Activated CD4-positive, alpha-beta memory T cell treated with anti-CD3 and anti-CD28 coated beads for 36 hours (primary cell): ENCODE measurements at regions not wholly inside any gene's neighbourhood (a gene's known extent, or its start where the extent isn't known, plus 50 kb on each side); places are given as distances from the start of the nearest gene placed in this dataset.

ENCODE experiments used
- CTCF ChIA-PET: fragments of 350-600 bp; sonication (Branson Sonifier 250); formaldehyde crosslinking; loops from one replicate; lab custom pipeline; 2021; ENCODE audit warnings: antibody characterized with exemption, inconsistent platforms; lab: Charles Lee
- POLR2A ChIA-PET: fragments of 350-600 bp; sonication (Branson Sonifier 250); formaldehyde crosslinking; loops from one replicate; lab custom pipeline; 2021; ENCODE audit warnings: antibody characterized with exemption; lab: Charles Lee
- DNase-seq: peaks from one replicate; pipeline ENCODE4 v3.0.0-alpha.2; 2020
- H3K27ac Mint-ChIP-seq: one replicate; pipeline ENCODE4 v1.8.0; 2021; ENCODE audit warnings: mixed read lengths
- H3K27me3 Mint-ChIP-seq: one replicate; pipeline ENCODE4 v1.8.0; 2021; ENCODE audit warnings: mixed read lengths
- H3K36me3 Mint-ChIP-seq: one replicate; pipeline ENCODE4 v1.8.0; 2021; ENCODE audit warnings: mixed read lengths
- H3K4me1 Mint-ChIP-seq: one replicate; pipeline ENCODE4 v1.8.0; 2021; ENCODE audit warnings: low read depth, mixed read lengths
- H3K4me3 Mint-ChIP-seq: one replicate; pipeline ENCODE4 v1.8.0; 2021; ENCODE audit warnings: mild to moderate bottlenecking, mixed read lengths
- H3K9me3 Mint-ChIP-seq: one replicate; pipeline ENCODE4 v1.8.0; 2021; ENCODE audit warnings: mixed read lengths
- intact Hi-C: fragments of 100-400 bp; cut with micrococcal nuclease; formaldehyde crosslinking; loops from one replicate; pipeline ENCODE4 v1.15.1; 2023

DNA sequence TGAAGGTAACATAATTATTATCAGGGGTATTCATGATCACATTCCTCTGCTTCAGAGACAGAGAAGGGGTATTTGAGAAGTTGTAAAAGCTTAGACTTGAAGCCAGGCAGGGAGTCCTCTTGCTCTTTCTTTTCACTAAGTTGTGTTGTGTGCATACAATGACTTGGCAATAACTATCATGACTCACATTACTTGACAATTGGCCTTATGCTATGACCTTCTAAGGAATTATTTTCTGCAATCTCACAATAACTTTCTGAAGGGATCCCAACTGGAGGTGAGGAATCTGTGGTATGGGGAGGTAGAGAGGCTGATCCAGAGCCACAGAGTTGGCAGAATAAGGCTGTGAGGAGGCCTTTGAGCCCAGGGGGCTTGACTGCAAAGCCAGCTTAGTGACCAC, 622.3 kb downstream of the MTRR start:
- Mint-ChIP-seq H3K27ac (no peak overlapping the region), H3K36me3 (no peaks in the 10 kb centered on the region), H3K27me3 (no peaks in the 10 kb centered on the region), H3K4me1 (no peaks in the 10 kb centered on the region), H3K4me3 (no peak overlapping the region), H3K9me3 (peaks cover 11% of the 10 kb centered on the region)
- CTCF ChIA-PET = no interaction called here
- no peak for DNase-seq
- intact Hi-C loops = no loop called here
- POLR2A ChIA-PET = no interaction called here

DNA sequence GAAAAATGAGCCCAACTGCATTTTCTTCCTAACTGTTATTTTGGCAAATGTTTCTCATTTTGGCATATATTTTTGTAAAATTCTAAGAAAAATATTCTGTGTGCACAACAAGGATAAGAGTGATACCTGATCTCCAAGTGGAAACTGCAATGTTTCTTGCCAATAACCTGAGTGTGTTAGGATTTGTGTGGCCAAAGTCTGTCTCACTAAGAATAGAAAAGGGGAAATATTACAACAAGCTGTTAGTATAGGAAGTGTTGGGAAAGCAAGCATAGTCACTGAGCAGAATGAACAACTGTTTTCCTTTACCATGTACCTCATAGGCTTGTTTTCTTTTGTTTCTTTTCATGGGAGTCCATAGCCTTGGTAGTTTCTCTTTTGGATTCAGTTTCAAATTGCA, 624.2 kb downstream of the MTRR start:
- CTCF ChIA-PET = no interaction called here
- POLR2A ChIA-PET = no interaction called here
- no peak overlapping the region for H3K27ac Mint-ChIP-seq
- DNase-seq = no peak
- no peaks in the 10 kb centered on the region for H3K4me1 Mint-ChIP-seq
- H3K4me3 Mint-ChIP-seq = no peak overlapping the region
- no peaks in the 10 kb centered on the region for H3K36me3 Mint-ChIP-seq
- no peaks in the 10 kb centered on the region for H3K27me3 Mint-ChIP-seq
- intact Hi-C loops = no loop called here
- peaks cover 22% of the 10 kb centered on the region for H3K9me3 Mint-ChIP-seq

DNA sequence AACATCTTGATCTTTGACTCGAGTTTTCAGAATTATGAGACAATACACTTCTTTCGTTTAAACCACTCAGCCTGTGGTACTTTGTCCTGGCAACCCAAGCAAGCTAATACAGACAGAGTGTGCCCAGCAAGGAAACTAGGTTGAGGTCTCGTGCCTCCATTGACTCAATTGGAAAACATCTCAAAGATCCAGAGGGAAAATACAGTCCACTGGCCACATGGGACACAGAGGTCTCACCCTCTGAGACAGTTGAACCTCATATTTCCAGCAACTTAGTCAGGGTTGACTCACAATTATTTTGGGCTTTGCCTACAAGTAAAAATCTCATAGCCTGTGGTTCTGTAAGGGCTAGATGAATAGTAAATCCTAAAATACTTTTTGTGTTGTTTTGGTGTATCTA, 631.5 kb downstream of the MTRR start:
- Mint-ChIP-seq H3K4me1 (no peaks in the 10 kb centered on the region), H3K27ac (no peak overlapping the region), H3K27me3 (no peaks in the 10 kb centered on the region), H3K36me3 (no peaks in the 10 kb centered on the region), H3K9me3 (peaks cover 31% of the 10 kb centered on the region), H3K4me3 (no peak overlapping the region)
- DNase-seq = no peak
- POLR2A ChIA-PET = no interaction called here
- intact Hi-C loops = no loop called here
- CTCF ChIA-PET = no interaction called here

DNA sequence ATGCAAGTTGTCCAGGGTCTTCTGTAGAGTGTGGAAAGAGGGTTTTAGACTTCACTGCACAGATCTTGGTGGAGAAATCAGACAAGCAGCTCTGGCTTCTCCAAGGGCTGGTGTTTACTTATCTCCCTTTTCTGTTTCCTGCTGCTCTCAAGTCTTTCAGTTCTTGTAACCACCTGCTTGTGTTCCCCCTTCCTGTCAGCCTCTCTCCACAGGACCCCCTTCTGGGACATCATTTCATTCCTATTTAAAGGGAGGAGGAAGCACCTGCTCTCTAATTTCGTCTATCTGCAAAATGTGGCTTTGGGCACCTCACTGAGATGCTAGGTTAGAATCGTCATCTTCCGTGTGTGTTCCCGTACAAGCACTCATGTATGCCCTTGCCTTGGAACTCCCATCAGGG, 636.2 kb downstream of the MTRR start:
- Mint-ChIP-seq H3K4me3 (no peak overlapping the region), H3K4me1 (no peaks in the 10 kb centered on the region), H3K27ac (no peak overlapping the region), H3K36me3 (no peaks in the 10 kb centered on the region), H3K27me3 (no peaks in the 10 kb centered on the region), H3K9me3 (peaks cover 8% of the 10 kb centered on the region)
- intact Hi-C loops = no loop called here
- ChIA-PET CTCF (no interaction called here), POLR2A (no interaction called here)
- DNase-seq = no peak

DNA sequence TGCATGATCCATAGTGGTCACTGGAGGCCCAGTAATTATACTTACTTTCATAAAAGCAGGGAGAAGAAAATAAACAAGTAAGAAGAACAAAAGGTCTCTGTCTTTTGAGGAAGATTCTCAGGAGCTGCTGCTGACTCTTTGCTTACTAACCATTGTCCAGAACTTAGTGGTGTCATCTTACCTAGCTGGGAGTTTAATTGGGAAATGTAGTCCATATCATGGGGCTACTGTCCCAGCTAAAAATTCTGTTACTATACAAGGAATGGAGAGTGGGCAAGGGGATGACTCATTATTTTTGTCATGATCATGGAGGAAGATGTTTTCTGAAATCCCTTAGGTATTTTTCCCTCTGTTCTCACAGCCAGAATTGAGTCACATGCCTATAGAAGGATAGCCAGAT, 639.3 kb downstream of the MTRR start:
- no peak for DNase-seq
- Mint-ChIP-seq H3K4me1 (no peaks in the 10 kb centered on the region), H3K36me3 (no peaks in the 10 kb centered on the region), H3K27me3 (no peaks in the 10 kb centered on the region), H3K4me3 (no peak overlapping the region), H3K9me3 (peaks cover 8% of the 10 kb centered on the region), H3K27ac (no peak overlapping the region)
- intact Hi-C loops = no loop called here
- ChIA-PET CTCF (no interaction called here), POLR2A (no interaction called here)

DNA sequence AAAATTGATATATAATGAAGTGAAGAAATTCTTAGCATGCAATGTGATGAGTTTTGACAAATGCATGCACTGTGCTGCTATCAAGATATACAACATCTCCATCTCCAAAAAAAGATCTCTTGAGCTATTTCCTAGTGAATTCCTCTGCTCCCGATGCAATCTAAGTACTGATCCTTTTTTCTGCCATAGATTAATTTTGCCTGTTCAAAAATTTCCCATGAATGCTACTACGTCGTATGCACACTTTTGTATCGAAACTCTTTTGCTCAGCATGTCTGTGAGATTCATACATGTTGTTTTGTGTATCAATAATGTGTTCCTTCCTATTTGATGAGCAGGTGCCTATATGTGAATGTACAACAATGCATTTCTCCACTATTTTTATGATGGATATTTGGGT, 647.4 kb downstream of the MTRR start:
- Mint-ChIP-seq H3K27me3 (no peaks in the 10 kb centered on the region), H3K36me3 (no peaks in the 10 kb centered on the region), H3K9me3 (peaks cover 12% of the 10 kb centered on the region), H3K4me3 (no peak overlapping the region), H3K4me1 (no peaks in the 10 kb centered on the region), H3K27ac (no peak overlapping the region)
- POLR2A ChIA-PET = no interaction called here
- intact Hi-C loops = no loop called here
- CTCF ChIA-PET = no interaction called here
- no peak for DNase-seq

DNA sequence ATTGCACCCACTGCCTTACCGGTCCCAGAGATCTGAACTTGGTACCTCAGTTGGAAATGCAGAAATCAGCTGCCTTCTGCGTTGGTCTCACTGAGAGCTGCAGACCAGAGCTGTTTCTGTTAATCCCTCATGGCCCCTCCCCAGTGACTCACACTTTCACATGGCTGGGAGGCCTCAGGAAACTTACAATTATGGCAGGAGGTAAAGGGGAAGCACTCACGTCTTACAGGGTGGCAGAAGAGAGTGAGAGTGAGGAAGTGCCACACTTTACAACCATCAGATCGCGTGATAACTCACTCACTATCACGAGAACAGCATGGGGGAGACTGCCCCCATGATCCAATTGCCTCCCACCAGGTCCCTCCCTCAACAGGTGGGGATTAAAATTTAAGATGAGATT, 648.5 kb downstream of the MTRR start:
- no peak for DNase-seq
- Mint-ChIP-seq H3K9me3 (peaks cover 9% of the 10 kb centered on the region), H3K4me1 (no peaks in the 10 kb centered on the region), H3K36me3 (no peaks in the 10 kb centered on the region), H3K27me3 (no peaks in the 10 kb centered on the region), H3K27ac (no peak overlapping the region), H3K4me3 (no peak overlapping the region)
- intact Hi-C loops = no loop called here
- CTCF ChIA-PET = no interaction called here
- POLR2A ChIA-PET = no interaction called here

DNA sequence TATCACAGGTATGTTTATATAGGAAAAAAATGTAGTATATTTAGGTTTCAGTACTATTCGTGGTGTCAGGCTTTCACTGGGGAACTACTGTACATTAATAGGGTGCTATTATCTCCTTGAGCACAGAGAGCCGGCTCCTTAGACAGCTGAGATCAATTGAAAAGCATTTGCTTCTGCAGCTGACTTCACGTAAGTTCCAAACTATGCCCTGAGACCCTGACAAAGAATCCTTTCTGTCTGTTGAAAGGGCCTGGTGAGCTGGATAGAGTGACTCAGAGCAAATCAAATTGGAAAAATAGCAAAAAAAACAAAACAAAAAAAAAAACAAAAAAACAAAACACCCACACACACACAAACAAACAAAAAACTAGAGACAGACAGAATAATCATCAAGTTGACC, 652.0 kb downstream of the MTRR start:
- H3K27ac Mint-ChIP-seq = no peak overlapping the region
- DNase-seq = no peak
- H3K4me1 Mint-ChIP-seq = no peaks in the 10 kb centered on the region
- ChIA-PET CTCF (no interaction called here), POLR2A (no interaction called here)
- intact Hi-C loops = no loop called here
- H3K36me3 Mint-ChIP-seq = no peaks in the 10 kb centered on the region
- H3K27me3 Mint-ChIP-seq = no peaks in the 10 kb centered on the region
- no peak overlapping the region for H3K4me3 Mint-ChIP-seq
- no peaks in the 10 kb centered on the region for H3K9me3 Mint-ChIP-seq

DNA sequence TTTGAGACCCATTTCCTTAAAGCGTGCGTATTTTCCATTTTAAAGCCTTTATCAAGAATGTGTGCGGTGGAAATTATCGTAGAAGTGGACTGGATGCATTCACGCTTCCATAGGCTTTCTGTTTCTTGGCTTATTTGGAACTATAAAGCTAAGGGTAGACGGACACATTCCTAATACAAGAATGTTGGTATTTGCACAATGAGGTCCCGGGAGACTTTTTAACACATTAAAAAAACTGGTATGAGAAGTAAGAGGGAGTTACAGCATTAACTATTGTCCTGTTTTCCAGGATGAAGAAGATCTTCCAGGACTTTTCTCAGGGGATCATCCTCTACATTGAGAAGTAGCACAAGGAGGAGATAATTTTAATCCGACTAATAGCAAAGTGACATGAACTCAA, 653.0 kb downstream of the MTRR start:
- no peak for DNase-seq
- no peaks in the 10 kb centered on the region for H3K36me3 Mint-ChIP-seq
- intact Hi-C loops = no loop called here
- no peaks in the 10 kb centered on the region for H3K27me3 Mint-ChIP-seq
- POLR2A ChIA-PET = no interaction called here
- no peaks in the 10 kb centered on the region for H3K4me1 Mint-ChIP-seq
- H3K4me3 Mint-ChIP-seq = no peak overlapping the region
- CTCF ChIA-PET = no interaction called here
- no peaks in the 10 kb centered on the region for H3K9me3 Mint-ChIP-seq
- H3K27ac Mint-ChIP-seq = no peak overlapping the region

DNA sequence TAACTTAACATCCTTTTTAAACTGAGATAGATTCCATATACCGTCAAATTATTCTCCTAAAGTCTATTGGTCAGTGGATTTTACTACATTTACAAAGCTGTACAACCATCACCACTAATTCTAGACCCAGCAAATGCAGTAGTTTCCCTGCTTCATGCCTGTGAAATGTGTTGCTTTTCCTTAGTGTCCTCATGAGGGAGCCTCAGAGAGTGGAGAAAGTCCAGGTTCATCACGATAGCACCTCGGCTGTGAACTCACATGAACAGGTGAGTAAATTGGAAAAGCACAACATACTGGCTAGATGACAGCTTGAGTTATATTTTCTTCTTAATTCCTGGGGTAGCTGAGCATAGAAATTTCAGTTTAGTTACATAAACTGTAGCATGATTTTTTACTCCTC, 653.7 kb downstream of the MTRR start:
- ChIA-PET CTCF (no interaction called here), POLR2A (no interaction called here)
- H3K9me3 Mint-ChIP-seq = no peaks in the 10 kb centered on the region
- no peaks in the 10 kb centered on the region for H3K36me3 Mint-ChIP-seq
- no peaks in the 10 kb centered on the region for H3K4me1 Mint-ChIP-seq
- no peak overlapping the region for H3K4me3 Mint-ChIP-seq
- no peaks in the 10 kb centered on the region for H3K27me3 Mint-ChIP-seq
- intact Hi-C loops = no loop called here
- no peak for DNase-seq
- no peak overlapping the region for H3K27ac Mint-ChIP-seq

DNA sequence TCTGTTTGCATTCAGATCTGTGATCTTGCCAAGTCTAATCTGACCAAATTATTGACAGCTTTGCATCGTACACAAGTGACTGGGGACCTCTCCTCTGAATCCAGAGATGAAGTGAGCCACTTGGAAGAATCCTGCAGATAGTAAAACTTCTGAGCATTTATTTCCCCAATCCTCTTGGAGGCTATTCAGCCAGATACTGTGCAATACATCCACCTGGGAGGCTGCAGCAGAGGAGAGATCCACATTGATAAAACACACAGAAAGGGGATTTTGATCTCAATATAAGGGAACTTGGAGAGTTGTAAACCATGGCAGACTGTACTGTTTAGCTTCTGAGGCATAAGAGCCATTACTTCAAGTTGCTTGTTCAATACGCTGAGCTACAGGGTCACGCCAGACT, 654.6 kb downstream of the MTRR start:
- H3K27ac Mint-ChIP-seq = no peak overlapping the region
- POLR2A ChIA-PET = no interaction called here
- CTCF ChIA-PET = no interaction called here
- DNase-seq = no peak
- H3K27me3 Mint-ChIP-seq = no peaks in the 10 kb centered on the region
- no peaks in the 10 kb centered on the region for H3K9me3 Mint-ChIP-seq
- no peaks in the 10 kb centered on the region for H3K4me1 Mint-ChIP-seq
- H3K36me3 Mint-ChIP-seq = no peaks in the 10 kb centered on the region
- H3K4me3 Mint-ChIP-seq = no peak overlapping the region
- intact Hi-C loops = no loop called here

DNA sequence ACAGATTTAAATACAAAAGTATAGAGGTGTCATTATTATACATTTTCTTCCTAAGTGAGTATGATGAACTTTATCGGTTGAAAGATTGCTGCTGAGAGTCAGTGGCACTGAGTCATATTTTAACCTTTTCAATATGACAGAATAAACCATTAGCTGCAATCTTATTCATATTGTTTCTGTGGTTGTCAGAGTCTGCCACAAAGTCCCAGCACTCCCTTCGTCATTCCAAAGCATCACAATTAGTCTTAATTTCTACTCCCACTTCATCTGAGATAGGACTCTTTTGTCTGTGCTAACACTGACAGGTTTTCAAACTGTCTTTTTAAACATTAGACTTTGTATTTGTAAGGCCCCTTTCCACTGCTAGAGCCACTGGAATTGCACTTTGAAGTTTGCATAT, 656.9 kb downstream of the MTRR start:
- no peak overlapping the region for H3K27ac Mint-ChIP-seq
- H3K27me3 Mint-ChIP-seq = no peaks in the 10 kb centered on the region
- H3K36me3 Mint-ChIP-seq = no peaks in the 10 kb centered on the region
- intact Hi-C loops = no loop called here
- CTCF ChIA-PET = no interaction called here
- POLR2A ChIA-PET = no interaction called here
- H3K4me1 Mint-ChIP-seq = no peaks in the 10 kb centered on the region
- no peak for DNase-seq
- H3K9me3 Mint-ChIP-seq = no peaks in the 10 kb centered on the region
- H3K4me3 Mint-ChIP-seq = no peak overlapping the region

DNA sequence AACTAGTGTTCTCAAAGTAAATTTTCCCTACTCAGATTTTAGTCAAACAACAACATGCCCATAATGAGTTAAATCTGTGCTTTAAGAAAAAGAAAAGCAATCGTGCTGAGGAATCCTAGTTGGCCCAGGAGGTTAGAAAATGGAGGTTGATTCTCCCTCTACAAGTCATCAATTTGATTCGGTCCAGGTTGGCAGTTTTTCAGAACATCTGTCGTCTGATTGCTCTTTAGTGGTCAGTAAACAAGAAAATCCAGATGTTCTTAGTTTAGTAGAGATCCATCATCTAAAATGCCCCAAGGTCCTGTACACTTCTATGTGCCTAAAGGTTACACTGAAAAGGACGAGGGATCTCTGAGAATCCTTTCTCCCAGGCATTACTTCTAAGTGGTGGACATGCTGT, 659.2 kb downstream of the MTRR start:
- Mint-ChIP-seq H3K4me1 (no peaks in the 10 kb centered on the region), H3K4me3 (no peak overlapping the region), H3K27ac (no peak overlapping the region), H3K27me3 (no peaks in the 10 kb centered on the region), H3K36me3 (no peaks in the 10 kb centered on the region), H3K9me3 (no peaks in the 10 kb centered on the region)
- ChIA-PET POLR2A (no interaction called here), CTCF (no interaction called here)
- no peak for DNase-seq
- intact Hi-C loops = no loop called here

DNA sequence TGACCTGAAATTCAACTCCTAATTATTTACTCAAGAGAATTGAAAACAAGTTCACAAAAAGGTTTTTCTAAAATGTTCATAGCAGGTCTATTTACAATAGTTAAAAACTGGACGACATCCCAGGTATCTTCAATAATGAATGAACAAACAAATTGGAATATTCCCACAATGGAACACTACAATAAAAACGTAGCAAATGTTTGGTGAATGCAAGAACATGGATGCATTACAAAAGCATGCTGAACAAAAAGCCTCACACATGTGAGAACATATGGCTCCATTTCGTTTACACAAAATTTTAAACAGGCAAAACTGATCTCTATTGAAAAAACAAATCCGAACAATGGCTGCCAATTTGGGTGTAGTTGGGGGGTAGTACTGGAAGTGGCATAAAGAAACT, 669.9 kb downstream of the MTRR start:
- Mint-ChIP-seq H3K9me3 (peaks cover 6% of the 10 kb centered on the region), H3K4me1 (no peaks in the 10 kb centered on the region), H3K27me3 (no peaks in the 10 kb centered on the region), H3K4me3 (no peak overlapping the region), H3K36me3 (no peaks in the 10 kb centered on the region), H3K27ac (no peak overlapping the region)
- intact Hi-C loops = no loop called here
- DNase-seq = no peak
- CTCF ChIA-PET = no interaction called here
- POLR2A ChIA-PET = no interaction called here
